GM12892 (cell line): ENCODE measurements at regions not wholly inside any gene's neighbourhood (a gene's known extent, or its start where the extent isn't known, plus 50 kb on each side); places are given as distances from the start of the nearest gene placed in this dataset.

Experiments used
- DNase-seq: peaks from one replicate; pipeline ENCODE4 v3.0.0; 2011; ENCODE audit not compliant: insufficient read length
- FAIRE-seq: peaks from 2 replicates; lab custom pipeline; 2011; peaks lifted over from hg19 to GRCh38; lab: Jason Lieb, UNC
- POLR2A ChIP-seq: IDR thresholded peaks from 2 replicates; pipeline ENCODE4 v1.6.1; 2011; ENCODE audit warnings: low read depth, low read length, control low read depth
- POLR2AphosphoS5 ChIP-seq: IDR thresholded peaks from 2 replicates; pipeline ENCODE4 v1.6.1; 2011; ENCODE audit warnings: low read depth, low read length, control low read depth
- TAF1 ChIP-seq: IDR thresholded peaks from 2 replicates; pipeline ENCODE4 v1.6.1; 2011; ENCODE audit warnings: low read depth, mild to moderate bottlenecking, control low read depth, low read length, borderline replicate concordance

DNA sequence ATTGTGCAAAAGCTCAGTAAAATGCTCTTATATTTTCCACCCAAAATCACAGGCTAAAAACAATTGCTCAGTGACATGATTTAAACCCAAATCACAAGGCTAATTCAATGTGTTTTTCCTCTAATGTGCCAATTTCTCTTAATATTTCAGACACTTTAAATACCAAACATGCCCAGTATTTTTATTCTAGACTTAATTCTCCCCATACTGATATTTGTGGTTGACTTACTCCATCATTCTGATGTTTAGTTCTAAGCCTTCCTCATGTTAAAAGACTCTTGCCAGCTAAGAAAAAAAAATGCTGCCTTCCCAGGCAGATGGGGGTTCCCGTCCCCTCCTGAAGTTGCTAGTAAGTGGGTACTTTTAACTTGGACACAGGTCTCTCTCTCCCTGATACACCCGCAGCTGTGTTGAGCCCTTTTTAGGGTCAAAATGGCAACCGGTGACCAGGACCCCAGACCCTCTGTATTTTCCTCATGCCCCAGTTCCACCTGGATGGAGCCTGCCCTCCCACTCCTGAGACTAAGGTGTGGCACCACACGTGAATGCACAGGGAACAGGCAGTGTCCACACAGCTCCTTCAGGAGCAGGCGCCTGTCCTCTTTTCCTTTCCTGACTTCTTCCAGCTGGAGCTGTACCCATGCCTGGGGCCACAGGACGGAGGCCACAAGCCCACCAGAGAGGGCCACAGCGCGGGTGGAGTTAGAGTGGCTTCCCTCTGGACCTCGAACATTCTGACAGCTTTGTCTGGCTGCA, 118.9 kb downstream of the RIPK4 start:
- FAIRE-seq (no peak), DNase-seq (no peak)
- no peak for TF ChIP-seq TAF1
- no peak for TF ChIP-seq POLR2A
- no peak for TF ChIP-seq POLR2AphosphoS5

DNA sequence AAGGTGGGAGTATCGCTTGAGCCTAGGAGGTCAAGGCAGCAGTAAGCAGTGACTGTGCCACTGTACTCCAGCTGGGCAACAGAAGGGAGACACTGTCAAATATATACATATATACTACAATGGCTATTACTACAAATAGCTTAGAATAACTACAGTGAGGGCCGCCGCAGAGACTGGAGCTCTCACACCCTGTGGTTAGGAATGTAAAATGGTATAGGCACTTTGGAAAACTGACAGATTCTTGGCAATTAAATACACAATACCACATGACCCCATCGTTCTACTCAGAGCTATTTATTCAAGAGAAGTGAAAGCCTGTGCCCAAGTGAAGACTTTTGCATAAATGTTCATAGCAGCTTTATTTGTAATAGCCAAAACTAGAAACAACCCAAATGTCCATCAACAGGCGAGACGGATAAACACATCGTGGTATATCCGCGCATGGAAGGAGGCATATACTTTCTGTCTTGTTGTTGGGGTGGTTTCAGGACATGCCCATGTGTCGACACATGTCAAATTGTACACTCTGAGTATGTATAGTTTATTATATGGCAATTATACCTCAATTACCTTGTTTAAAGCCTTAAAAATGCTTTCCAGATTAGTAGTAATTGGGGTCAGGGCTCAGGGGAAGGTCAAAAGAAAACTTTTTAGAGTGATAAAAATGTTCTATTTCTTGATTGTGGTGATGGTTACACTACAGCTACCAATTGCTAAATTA, 123.4 kb downstream of the RIPK4 start:
- no peak for FAIRE-seq
- TF ChIP-seq POLR2AphosphoS5: no peak
- no peak for TF ChIP-seq POLR2A
- no peak for DNase-seq

DNA sequence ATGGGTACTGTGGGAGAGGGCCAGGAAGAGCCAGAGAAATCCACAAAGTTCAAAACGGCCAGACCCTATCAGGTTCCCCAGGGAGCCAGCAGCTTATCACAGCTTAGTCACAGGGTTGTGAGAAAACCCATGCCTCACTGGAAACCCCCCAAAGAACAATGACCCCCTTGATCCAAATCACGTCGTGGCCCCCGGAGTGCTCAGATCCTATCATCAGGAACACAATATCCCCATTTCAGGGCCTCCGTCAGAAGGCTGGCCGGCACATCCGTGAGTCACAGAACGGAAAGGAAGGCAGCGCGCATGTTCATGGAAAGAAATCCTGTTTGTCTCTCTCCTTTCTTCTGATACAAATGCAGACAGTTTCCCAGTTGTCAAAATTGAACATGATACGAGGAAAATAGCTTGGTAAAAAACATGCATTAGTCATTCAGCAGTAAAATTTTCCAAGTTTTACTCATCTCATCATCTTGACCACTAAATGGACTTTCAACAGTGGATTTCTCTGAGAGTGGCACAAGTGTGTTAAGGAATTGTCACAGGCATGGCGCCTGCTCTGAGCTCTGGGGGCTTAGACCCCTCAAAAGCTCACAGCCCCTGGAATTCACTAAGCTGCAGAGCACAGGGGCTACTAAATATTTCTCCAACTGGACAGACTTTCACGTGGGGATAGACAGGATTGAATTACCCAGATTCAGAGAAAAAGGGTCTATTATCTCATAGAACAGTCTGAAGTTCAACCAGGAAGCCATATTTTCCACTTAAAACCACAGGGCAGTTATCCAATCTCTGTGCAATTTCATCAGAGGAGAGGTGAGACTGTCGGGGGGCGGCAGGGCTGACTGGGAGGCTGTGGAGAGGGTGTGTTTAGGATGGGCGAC, 124.8 kb downstream of the RIPK4 start:
- FAIRE-seq: no peak
- no peak for TF ChIP-seq POLR2AphosphoS5
- TF ChIP-seq TAF1: no peak
- TF ChIP-seq POLR2A: no peak
- no peak for DNase-seq

DNA sequence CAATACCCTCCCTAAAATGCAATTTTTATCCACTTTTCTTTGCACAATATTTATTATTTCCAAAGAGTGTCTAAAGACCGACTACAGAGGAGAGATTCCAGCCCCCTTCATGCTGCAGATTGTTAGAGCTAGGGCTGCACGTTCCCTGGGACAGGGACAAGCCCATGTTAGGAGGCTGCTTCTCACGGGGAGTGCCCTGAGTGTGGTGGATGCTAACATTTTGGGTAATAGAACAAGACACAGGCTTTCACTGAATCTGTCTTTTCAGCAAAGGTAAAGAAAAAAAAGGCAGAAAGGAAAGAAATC, 125.4 kb downstream of the RIPK4 start:
- FAIRE-seq (no peak), DNase-seq (no peak)
- TF ChIP-seq POLR2AphosphoS5: no peak

DNA sequence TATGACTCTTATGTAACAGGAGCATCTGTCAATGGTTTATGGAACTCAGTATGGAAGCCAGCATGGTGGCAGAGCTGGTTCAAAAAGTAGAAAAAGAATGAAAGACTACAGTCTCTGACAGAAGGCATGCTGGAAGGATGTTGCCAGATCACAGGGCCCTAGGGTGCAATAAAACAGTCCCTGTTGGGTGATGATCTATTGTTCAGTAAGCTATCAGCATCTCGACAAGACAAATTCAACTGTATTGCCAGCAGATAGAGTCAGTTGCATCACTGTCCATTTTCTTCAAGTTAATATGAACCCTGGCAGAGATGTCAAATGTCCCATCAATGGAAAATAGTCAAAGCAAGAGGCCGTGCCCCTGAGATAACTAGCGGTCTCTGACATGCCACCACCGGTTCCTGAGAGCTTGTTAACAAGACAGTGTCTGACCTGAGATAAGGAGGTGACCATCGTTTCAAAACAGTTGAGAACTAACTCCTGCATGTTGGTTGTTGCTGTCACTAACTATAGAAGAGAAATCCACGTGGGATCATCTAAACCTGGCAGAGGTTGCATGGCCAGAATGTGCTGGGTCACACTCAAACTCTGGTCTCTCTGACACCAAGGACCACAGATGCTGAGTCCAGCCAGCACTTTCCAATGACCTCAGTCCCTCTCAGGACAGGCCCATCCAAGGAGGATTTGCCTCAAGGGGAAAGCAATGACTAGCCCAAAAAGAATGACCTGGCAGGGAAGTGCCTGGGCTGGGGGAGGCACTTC, 125.9 kb downstream of the RIPK4 start:
- FAIRE-seq (no peak), DNase-seq (no peak)
- TF ChIP-seq TAF1: no peak
- TF ChIP-seq POLR2A: no peak
- TF ChIP-seq POLR2AphosphoS5: no peak

DNA sequence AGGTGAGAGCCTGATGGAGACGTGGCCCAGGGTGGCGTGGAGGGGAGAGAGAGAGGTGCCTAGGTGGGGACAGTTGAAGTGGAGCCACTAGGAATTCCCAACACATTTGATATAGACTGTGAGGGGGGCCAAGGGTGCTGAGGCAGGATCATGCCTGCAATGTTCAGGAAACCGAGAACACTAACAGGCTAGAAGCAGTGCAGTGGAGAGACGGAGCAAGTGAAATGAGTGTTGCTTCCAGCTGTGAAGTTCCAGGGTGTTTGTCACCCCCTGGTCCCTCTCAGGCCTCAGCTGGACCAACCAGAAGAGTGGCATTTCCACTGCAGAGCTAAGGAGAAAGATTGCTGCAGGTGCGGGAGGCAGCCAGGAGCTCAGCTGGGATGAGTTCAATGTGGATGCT, 127.1 kb downstream of the RIPK4 start:
- no peak for DNase-seq
- no peak for FAIRE-seq
- TF ChIP-seq POLR2A (no peak), POLR2AphosphoS5 (no peak)

DNA sequence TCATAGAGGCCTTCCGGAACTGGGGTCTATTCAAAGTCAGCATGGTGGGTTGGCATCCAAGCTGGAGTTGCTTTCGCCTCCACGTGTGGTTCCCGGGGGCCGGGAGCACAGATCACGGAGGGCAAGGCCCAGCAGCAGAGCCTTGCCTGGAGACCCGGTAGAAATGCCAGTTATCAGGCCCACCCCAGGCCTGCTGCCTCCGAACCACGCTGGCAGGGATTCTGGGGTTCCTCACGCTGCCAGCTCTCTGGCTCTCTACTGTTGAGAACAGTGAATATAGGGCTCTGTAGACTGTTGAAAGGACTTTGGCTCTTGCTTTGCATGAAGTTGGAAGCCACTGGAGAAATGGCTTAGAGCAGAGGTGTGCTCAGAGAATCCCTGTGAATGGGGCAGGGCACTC, 127.5 kb downstream of the RIPK4 start:
- no peak for DNase-seq
- TF ChIP-seq TAF1 (no peak), POLR2AphosphoS5 (no peak), POLR2A (no peak)
- no peak for FAIRE-seq

DNA sequence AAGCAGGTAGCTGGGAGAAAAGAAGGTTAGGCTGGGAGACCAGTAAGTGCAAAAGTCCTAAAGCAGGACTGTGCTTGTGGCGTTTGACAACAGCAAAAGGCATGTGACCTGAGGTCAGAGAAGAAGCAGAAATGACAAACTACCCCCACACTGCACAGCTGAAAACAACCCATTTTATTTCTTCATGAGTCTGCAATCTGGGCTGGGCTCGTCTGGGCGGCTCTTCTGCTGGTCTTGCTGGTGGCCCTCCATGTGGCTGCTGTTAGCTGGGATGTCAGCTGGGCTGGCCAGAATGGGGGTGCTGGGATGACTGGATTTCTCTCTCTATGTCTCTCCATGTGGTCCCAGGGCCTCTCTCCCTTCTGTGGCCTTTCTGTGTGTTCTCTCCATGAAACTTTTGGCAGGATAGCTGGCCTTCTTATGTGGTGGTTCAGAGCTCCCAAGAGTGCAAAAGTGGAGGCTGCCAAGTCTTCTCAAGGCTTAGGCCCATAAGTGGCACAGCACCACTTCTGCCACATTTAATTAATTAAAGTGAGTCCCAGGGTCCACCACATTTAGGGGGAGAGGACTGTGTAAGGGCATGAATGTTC, 128.6 kb downstream of the RIPK4 start:
- FAIRE-seq: no peak
- no peak for TF ChIP-seq TAF1
- TF ChIP-seq POLR2A: no peak
- TF ChIP-seq POLR2AphosphoS5: no peak
- DNase-seq: no peak

DNA sequence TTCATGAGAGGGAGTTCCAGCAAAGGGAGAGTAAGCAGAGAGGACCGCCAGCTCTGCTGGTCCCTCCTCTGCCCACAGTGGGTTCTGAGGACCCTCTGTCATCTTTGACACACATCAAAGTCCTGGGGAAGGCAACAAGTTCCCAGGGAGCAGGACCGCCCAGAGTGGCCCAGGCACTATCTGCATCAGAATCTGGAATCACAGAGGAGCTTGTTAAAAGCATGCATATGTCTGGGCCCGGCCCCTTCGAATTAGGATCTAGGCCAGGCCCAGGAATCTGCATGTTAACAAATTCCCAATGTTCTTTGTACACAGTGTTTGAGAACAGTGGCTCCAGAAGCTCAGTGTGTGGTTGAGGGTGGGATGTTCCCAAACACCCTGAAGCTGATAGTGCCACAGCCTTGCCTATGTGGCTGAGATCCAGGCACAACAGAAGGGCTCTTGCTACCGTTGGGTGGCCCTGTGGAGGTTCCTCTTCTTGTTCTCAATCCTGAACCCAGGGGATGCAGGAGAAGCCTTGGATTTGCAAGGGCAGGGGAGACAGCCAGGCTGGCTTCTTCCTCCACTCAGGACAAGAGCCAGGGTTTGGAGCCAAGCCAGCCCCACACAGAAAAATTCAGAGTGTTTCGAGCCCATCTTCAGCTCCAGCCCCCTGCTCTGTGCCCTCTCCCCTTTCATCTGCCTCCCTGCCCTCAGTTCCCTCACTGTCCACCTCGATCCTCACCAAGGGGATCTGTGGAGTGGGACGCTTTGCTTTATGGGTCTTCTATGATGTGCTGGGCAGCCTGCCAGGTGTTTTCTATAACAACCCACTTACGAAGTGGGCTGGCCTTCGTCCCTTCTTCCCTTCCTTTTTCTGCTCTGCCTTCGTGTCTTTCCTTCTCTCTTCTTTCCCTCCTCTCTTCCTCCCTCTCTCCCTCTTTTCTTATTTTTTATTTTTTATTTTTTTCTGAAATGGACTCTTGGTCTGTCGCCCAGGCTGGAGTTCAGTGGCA, 129.0 kb upstream of the TMPRSS2 start:
- TF ChIP-seq TAF1 (no peak), POLR2AphosphoS5 (no peak), POLR2A (no peak)
- no peak for FAIRE-seq
- no peak for DNase-seq

DNA sequence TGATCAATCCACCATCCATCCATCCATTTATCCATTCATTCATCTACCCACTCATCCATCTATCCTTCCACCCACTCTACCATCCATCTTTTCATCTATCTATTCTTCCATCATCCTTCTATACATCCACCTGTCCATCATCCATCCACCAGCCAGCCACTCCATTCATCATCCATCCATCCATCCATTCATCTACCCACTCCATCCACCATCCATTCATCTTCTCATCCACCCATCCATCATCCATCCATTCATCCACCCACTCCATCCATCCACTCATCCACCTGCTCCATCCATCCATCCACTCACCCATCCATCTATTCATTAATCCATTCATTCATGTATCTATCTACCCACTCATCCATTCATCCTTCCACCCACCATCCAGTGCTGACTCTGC, 127.9 kb upstream of the TMPRSS2 start:
- TF ChIP-seq POLR2AphosphoS5 (no peak), TAF1 (no peak), POLR2A (no peak)
- FAIRE-seq (no peak), DNase-seq (no peak)
